ENCODE measurements at regions not wholly inside any gene's neighbourhood (a gene's known extent, or its start where the extent isn't known, plus 50 kb on each side); places are given as distances from the start of the nearest gene placed in this dataset.

- TF ChIP-seq CTCF (optimal IDR thresholded peaks at IDR 0.05 in 1 of 3, IDR thresholded peaks at IDR 0.05 in 1 of 3, conservative IDR thresholded peaks at IDR 0.05 in 1 of 3; ENCODE audit: extremely low read depth in 1 of 3, insufficient read depth in 2 of 3, low read length in 3 of 3) (no peak), EZH2 (IDR thresholded peaks at IDR 0.05; ENCODE audit: low read length) (no peak)
These were observed 224.1 kb upstream of the IL12A start for GRCh38 chr3:159764490-159765029.
